ENCODE measurements at regions not wholly inside any gene's neighbourhood (a gene's known extent, or its start where the extent isn't known, plus 50 kb on each side); places are given as distances from the start of the nearest gene placed in this dataset.

GRCh38 chr7:153399554-153399940 is 640.0 kb downstream of the ACTR3B start:
- Histone ChIP-seq H2AFZ (ENCODE audit: insufficient read depth, low read depth, low read length, poor library complexity, severe bottlenecking) (no peak overlapping the region), H3K4me2 (replicated peaks; ENCODE audit: extremely low read depth, low read length, poor library complexity, severe bottlenecking) (no peak overlapping the region), H3K79me2 (ENCODE audit: insufficient read depth, low read length) (no peaks in the 10 kb centered on the region), H3K27ac (ENCODE audit: low read depth in 1 of 2, low read length in 2 of 2) (no peak overlapping the region), H3K27me3 (ENCODE audit: control insufficient read depth in 2 of 2, insufficient read depth in 2 of 2, low read length in 2 of 2) (no peaks in the 10 kb centered on the region), H3K9me3 (replicated peaks in 1 of 2; ENCODE audit: control insufficient read depth in 1 of 2, insufficient read depth in 1 of 2, low read length in 2 of 2) (peaks cover 15 to 16% of the 10 kb centered on the region in 2 donors), H4K20me1 (ENCODE audit: insufficient read depth, low read length) (no peaks in the 10 kb centered on the region), H3K9ac (ENCODE audit: insufficient read depth, low read length, poor library complexity, severe bottlenecking) (no peak overlapping the region), H3K4me1 (ENCODE audit: control insufficient read depth in 1 of 2, insufficient read depth in 2 of 2, low read length in 2 of 2) (no peaks in the 10 kb centered on the region), H3K36me3 (replicated peaks in 1 of 2; ENCODE audit: control insufficient read depth in 1 of 2, insufficient read depth in 2 of 2, low read length in 2 of 2) (no peaks in the 10 kb centered on the region), H3K4me3 (replicated peaks in 1 of 3; ENCODE audit: low read depth in 2 of 3, low read length in 3 of 3) (no peak overlapping the region)
- intact Hi-C loops (cut with micrococcal nuclease) = no loop called here
- WGBS (ENCODE audit: insufficient coverage) = no CpG with 5 or more reads among the region's 1 CpG
- Mint-ChIP-seq H3K27me3 (ENCODE audit: low read depth in 3 of 3) (peaks cover 0 to 2% (median 0%) of the 10 kb centered on the region in 3 donors), H3K9me3 (peaks cover 2 to 28% (median 10%) of the 10 kb centered on the region in 7 donors), H3K4me1 (no peaks in the 10 kb centered on the region), H3K27ac (no peak overlapping the region), H3K36me3 (no peaks in the 10 kb centered on the region), H3K4me3 (no peak overlapping the region)
- no peak for TF ChIP-seq CTCF (IDR thresholded peaks at IDR 0.05)
- no peak for DNase-seq

GRCh38 chr7:153400735-153401593 is 641.4 kb downstream of the ACTR3B start:
- H3K9me3 Mint-ChIP-seq = peaks cover 2 to 35% (median 14%) of the 10 kb centered on the region in 7 donors
- H3K4me3 Mint-ChIP-seq = no peak overlapping the region
- Histone ChIP-seq H2AFZ (ENCODE audit: insufficient read depth, low read depth, low read length, poor library complexity, severe bottlenecking) (no peak overlapping the region), H4K20me1 (ENCODE audit: insufficient read depth, low read length) (no peaks in the 10 kb centered on the region), H3K4me1 (ENCODE audit: control insufficient read depth in 1 of 2, insufficient read depth in 2 of 2, low read length in 2 of 2) (no peaks in the 10 kb centered on the region), H3K4me2 (replicated peaks; ENCODE audit: extremely low read depth, low read length, poor library complexity, severe bottlenecking) (no peak overlapping the region), H3K9me3 (replicated peaks in 1 of 2; ENCODE audit: control insufficient read depth in 1 of 2, insufficient read depth in 1 of 2, low read length in 2 of 2) (peaks cover 23% of the 10 kb centered on the region in 2 donors), H3K27me3 (ENCODE audit: control insufficient read depth in 2 of 2, insufficient read depth in 2 of 2, low read length in 2 of 2) (no peaks in the 10 kb centered on the region), H3K79me2 (ENCODE audit: insufficient read depth, low read length) (no peaks in the 10 kb centered on the region), H3K27ac (ENCODE audit: low read depth in 1 of 2, low read length in 2 of 2) (no peak overlapping the region), H3K4me3 (replicated peaks in 1 of 3; ENCODE audit: low read depth in 2 of 3, low read length in 3 of 3) (no peak overlapping the region), H3K36me3 (replicated peaks in 1 of 2; ENCODE audit: control insufficient read depth in 1 of 2, insufficient read depth in 2 of 2, low read length in 2 of 2) (no peaks in the 10 kb centered on the region), H3K9ac (ENCODE audit: insufficient read depth, low read length, poor library complexity, severe bottlenecking) (no peak overlapping the region)
- H3K36me3 Mint-ChIP-seq = no peaks in the 10 kb centered on the region
- no peak overlapping the region for H3K27ac Mint-ChIP-seq
- no peaks in the 10 kb centered on the region for H3K4me1 Mint-ChIP-seq
- intact Hi-C loops (cut with micrococcal nuclease) = no loop called here
- DNase-seq = no peak
- peaks cover 0 to 3% (median 0%) of the 10 kb centered on the region in 3 donors for H3K27me3 Mint-ChIP-seq (ENCODE audit: low read depth in 3 of 3)
- 88% methylated on average over 14 of the region's 19 CpGs for WGBS (ENCODE audit: insufficient coverage)
- TF ChIP-seq CTCF (IDR thresholded peaks at IDR 0.05) = no peak

Data from CD14-positive monocyte (primary cell).